ENCODE measurements at regions not wholly inside any gene's neighbourhood (a gene's known extent, or its start where the extent isn't known, plus 50 kb on each side); places are given as distances from the start of the nearest gene placed in this dataset.

DNA sequence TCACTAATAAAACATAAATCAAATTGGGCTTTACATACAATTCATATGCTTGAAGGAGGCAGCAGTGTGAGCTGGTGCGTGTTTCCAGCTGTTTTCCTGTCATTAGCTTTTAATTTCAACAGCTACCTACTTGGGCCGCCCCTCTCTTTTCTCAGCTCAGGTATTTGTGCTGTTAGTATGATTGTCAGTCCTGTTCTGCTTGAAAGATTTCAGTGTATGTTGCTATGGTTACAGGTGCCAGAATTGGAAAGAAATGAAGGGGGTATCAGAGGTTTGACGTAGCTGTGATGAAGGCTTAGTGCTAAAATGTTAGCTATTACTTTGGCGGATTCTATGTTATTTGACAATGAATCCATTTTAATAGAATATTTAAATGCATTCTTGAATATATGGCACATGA lies 440.3 kb downstream of the ZIC3 start:
- no peaks in the 10 kb centered on the region for H3K4me1 ChIP-seq
- no peak for ATAC-seq (ENCODE audit: low FRiP score in 2 of 2)
- TF ChIP-seq POLR2A (IDR thresholded peaks at IDR 0.05) (no peak), POLR2AphosphoS5 (IDR thresholded peaks at IDR 0.05) (no peak), EP300 (IDR thresholded peaks at IDR 0.05) (no peak), CTCF (IDR thresholded peaks at IDR 0.05) (no peak)
- no peaks in the 10 kb centered on the region for H3K36me3 ChIP-seq
- DNase-seq: no peak
- WGBS, 2 donors: 78 to 80% methylated on average over 4 of the region's 4 CpGs
- H3K4me3 ChIP-seq: no peak overlapping the region
- H3K9me3 ChIP-seq: no peaks in the 10 kb centered on the region
- no peaks in the 10 kb centered on the region for H3K27me3 ChIP-seq
- H3K27ac ChIP-seq: no peak overlapping the region

- H3K9me3 ChIP-seq: no peaks in the 10 kb centered on the region
- no peak overlapping the region for H3K4me3 ChIP-seq
- no peak for ATAC-seq (ENCODE audit: low FRiP score in 2 of 2)
- H3K27ac ChIP-seq: no peak overlapping the region
- no peaks in the 10 kb centered on the region for H3K27me3 ChIP-seq
- no peaks in the 10 kb centered on the region for H3K36me3 ChIP-seq
- TF ChIP-seq POLR2A (IDR thresholded peaks at IDR 0.05): no peak
- TF ChIP-seq CTCF (IDR thresholded peaks at IDR 0.05): no peak
- no peak for TF ChIP-seq EP300 (IDR thresholded peaks at IDR 0.05)
- no peak for TF ChIP-seq POLR2AphosphoS5 (IDR thresholded peaks at IDR 0.05)
- DNase-seq: no peak
- 46 to 51% methylated on average over 4 to 5 of the region's 5 CpGs for WGBS, 2 donors
- H3K4me1 ChIP-seq: no peaks in the 10 kb centered on the region
These were observed 442.4 kb downstream of the ZIC3 start for GRCh38 chrX:138008281-138008680.

DNA sequence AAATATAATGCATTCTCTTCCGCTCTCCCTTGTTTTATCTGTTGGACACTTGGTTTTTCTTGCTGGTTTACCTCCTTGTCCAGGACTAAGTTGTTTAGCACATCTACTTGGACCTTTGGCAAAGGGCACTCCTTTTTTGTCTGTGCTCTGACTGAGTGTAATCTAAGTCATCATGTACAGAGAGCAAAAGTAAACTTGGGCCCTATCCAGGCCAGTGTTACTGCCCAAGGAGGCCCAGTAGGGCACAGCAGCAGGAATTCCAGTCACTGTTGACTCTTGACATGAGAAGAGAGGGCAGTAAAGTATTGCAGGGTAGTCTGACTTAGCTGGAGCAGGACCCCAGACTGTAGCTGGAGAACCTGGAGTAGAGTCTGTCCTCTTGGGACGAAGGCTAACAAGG lies 445.5 kb downstream of the ZIC3 start:
- TF ChIP-seq POLR2A (IDR thresholded peaks at IDR 0.05): no peak
- TF ChIP-seq CTCF (IDR thresholded peaks at IDR 0.05): no peak
- no peak for TF ChIP-seq EP300 (IDR thresholded peaks at IDR 0.05)
- no peak for TF ChIP-seq POLR2AphosphoS5 (IDR thresholded peaks at IDR 0.05)
- no peaks in the 10 kb centered on the region for H3K36me3 ChIP-seq
- H3K9me3 ChIP-seq: no peaks in the 10 kb centered on the region
- no peak overlapping the region for H3K4me3 ChIP-seq
- no peak for DNase-seq
- H3K4me1 ChIP-seq: no peaks in the 10 kb centered on the region
- ATAC-seq (ENCODE audit: low FRiP score in 2 of 2): no peak
- H3K27me3 ChIP-seq: no peaks in the 10 kb centered on the region
- 69 to 78% methylated on average over 2 of the region's 2 CpGs for WGBS, 2 donors
- H3K27ac ChIP-seq: no peak overlapping the region

- Histone ChIP-seq H3K36me3 (no peaks in the 10 kb centered on the region), H3K4me1 (no peaks in the 10 kb centered on the region), H3K27me3 (no peaks in the 10 kb centered on the region), H3K4me3 (no peak overlapping the region), H3K9me3 (no peaks in the 10 kb centered on the region), H3K27ac (no peak overlapping the region)
- WGBS, 2 donors: 25 to 66% methylated on average over 1 to 3 of the region's 3 CpGs
- ATAC-seq (ENCODE audit: low FRiP score in 2 of 2) (no peak), DNase-seq (no peak)
- no peak for TF ChIP-seq EP300 (IDR thresholded peaks at IDR 0.05)
- TF ChIP-seq POLR2AphosphoS5 (IDR thresholded peaks at IDR 0.05): no peak
- TF ChIP-seq CTCF (IDR thresholded peaks at IDR 0.05): no peak
- no peak for TF ChIP-seq POLR2A (IDR thresholded peaks at IDR 0.05)
These were observed 448.6 kb downstream of the ZIC3 start for GRCh38 chrX:138014577-138014976.

- no peak for ATAC-seq (ENCODE audit: low FRiP score in 2 of 2)
- no peak overlapping the region for H3K4me3 ChIP-seq
- 37 to 43% methylated on average over 1 of the region's 1 CpG for WGBS, 2 donors
These were observed 452.3 kb downstream of the ZIC3 start for GRCh38 chrX:138018145-138018799.

More at GRCh38 chrX:138018145-138018799, 452.3 kb downstream of the ZIC3 start:
- TF ChIP-seq POLR2A (IDR thresholded peaks at IDR 0.05) (no peak), EP300 (IDR thresholded peaks at IDR 0.05) (no peak), CTCF (IDR thresholded peaks at IDR 0.05) (no peak), POLR2AphosphoS5 (IDR thresholded peaks at IDR 0.05) (no peak)
- DNase-seq: no peak
- Histone ChIP-seq H3K27me3 (no peaks in the 10 kb centered on the region), H3K27ac (no peak overlapping the region), H3K4me1 (no peaks in the 10 kb centered on the region), H3K9me3 (no peaks in the 10 kb centered on the region), H3K36me3 (no peaks in the 10 kb centered on the region)
